IMR-90 (cell line): ENCODE measurements at regions not wholly inside any gene's neighbourhood (a gene's known extent, or its start where the extent isn't known, plus 50 kb on each side); places are given as distances from the start of the nearest gene placed in this dataset.

Experiments
- BHLHE40 ChIP-seq: fragments of 150-350 bp; IDR thresholded peaks from 2 replicates; pipeline ENCODE4 v1.6.1; 2016; ENCODE audit warnings: mild to moderate bottlenecking, low read depth, low read length
- CEBPB ChIP-seq: IDR thresholded peaks from 2 replicates; pipeline ENCODE4 v1.6.1; 2012; ENCODE audit warnings: low read depth, low read length, improper control_type of control experiment
- CTCF ChIP-seq: conservative IDR thresholded peaks from 2 replicates; pipeline ENCODE4 v1.5.1; 2012; ENCODE audit warnings: mild to moderate bottlenecking, low read depth, low read length, improper control_type of control experiment
- FOS ChIP-seq: fragments of 150-350 bp; IDR thresholded peaks from 2 replicates; pipeline ENCODE4 v1.6.1; 2016; ENCODE audit warnings: low read depth, low read length
- MXI1 ChIP-seq: IDR thresholded peaks from 2 replicates; pipeline ENCODE4 v1.6.1; 2012; ENCODE audit warnings: low read depth, mild to moderate bottlenecking, low read length, moderate library complexity, borderline replicate concordance
- POLR2A ChIP-seq: IDR thresholded peaks from 2 replicates; pipeline ENCODE4 v1.6.1; 2012; ENCODE audit warnings: mild to moderate bottlenecking, low read depth, low read length
- RAD21 ChIP-seq: IDR thresholded peaks from 2 replicates; pipeline ENCODE4 v1.6.1; 2012; ENCODE audit warnings: low read length, improper control_type of control experiment
- RCOR1 ChIP-seq: IDR thresholded peaks from 2 replicates; pipeline ENCODE4 v1.6.1; 2012; ENCODE audit warnings: mild to moderate bottlenecking, low read length, improper control_type of control experiment; ENCODE audit not compliant: insufficient replicate concordance
- RFX5 ChIP-seq: IDR thresholded peaks from 2 replicates; pipeline ENCODE4 v1.8.0; 2012; ENCODE audit warnings: low read depth, mild to moderate bottlenecking, low read length, moderate library complexity
- SMC3 ChIP-seq: fragments of 150-350 bp; IDR thresholded peaks from 2 replicates; pipeline ENCODE4 v1.6.1; 2016; ENCODE audit warnings: low read depth, mild to moderate bottlenecking, antibody characterized with exemption, low read length, moderate library complexity

DNA sequence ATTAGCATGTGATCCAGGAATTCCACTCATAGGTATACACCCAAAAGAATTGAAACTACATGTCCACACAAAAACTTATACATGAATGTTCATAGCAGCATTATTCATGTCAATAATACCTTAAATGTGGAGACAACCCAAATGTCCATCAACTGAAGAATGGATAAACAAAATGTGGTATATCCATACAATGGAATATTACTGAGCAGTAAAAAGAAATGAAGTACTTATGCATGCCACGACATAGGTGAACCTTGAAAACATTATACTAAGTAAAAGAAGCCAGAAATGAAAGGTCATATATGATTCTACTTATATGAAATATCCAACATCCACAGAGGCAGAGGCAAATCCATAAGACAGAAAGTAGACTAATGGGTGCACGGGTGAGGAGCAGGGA lies 159.9 kb downstream of the UNC5CL start:
- no peak for TF ChIP-seq POLR2A
- no peak for TF ChIP-seq CTCF
- TF ChIP-seq BHLHE40, result no peak
- no peak for TF ChIP-seq RFX5
- no peak for TF ChIP-seq RAD21
- TF ChIP-seq FOS, result no peak
- no peak for TF ChIP-seq RCOR1
- no peak for TF ChIP-seq CEBPB
- no peak for TF ChIP-seq SMC3
- TF ChIP-seq MXI1, result no peak
